ENCODE measurements at regions not wholly inside any gene's neighbourhood (a gene's known extent, or its start where the extent isn't known, plus 50 kb on each side); places are given as distances from the start of the nearest gene placed in this dataset.
A peak's percentile ranks its signal among the peaks of the same experiment; 100 is the strongest.
"Not testable (repeated sequence)": the region's sequence is repeated elsewhere in the genome, so short reads cannot be mapped to it uniquely, and the experiment has no call there.

DNA sequence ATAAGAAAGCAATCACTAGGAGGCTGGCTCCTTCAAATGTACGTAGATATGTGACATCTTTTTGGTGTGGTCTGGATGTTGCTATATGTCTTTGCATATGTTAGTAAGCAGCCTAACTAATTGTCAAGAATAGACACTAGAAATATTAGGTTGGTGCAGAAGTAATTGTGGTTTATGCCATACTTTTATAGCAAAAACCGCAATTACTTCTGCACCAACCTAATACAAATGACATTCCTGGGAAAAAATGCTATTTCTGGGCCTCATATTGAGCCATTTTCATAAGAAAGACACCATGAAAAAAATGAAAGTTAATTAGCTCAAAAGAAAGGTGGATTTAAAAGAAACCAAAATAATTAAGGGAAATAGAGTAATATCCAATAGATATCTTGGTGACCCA is 555.8 kb downstream of the ZNF385D start:
- ChIA-PET POLR2A (no interaction called here), CTCF (interaction anchor here (0.7 kb wide), 1 partner anchor 855 kb away, joined by 3 read pairs; no protein-coding TSS in a partner anchor)
- no peak overlapping the region for H3K4me3 ChIP-seq (ENCODE audit: low read depth, low read length)
- no peaks in the 10 kb centered on the region for H3K9me3 ChIP-seq (ENCODE audit: control insufficient read depth, insufficient read depth, low read length)
- TF ChIP-seq, protein P1, sequence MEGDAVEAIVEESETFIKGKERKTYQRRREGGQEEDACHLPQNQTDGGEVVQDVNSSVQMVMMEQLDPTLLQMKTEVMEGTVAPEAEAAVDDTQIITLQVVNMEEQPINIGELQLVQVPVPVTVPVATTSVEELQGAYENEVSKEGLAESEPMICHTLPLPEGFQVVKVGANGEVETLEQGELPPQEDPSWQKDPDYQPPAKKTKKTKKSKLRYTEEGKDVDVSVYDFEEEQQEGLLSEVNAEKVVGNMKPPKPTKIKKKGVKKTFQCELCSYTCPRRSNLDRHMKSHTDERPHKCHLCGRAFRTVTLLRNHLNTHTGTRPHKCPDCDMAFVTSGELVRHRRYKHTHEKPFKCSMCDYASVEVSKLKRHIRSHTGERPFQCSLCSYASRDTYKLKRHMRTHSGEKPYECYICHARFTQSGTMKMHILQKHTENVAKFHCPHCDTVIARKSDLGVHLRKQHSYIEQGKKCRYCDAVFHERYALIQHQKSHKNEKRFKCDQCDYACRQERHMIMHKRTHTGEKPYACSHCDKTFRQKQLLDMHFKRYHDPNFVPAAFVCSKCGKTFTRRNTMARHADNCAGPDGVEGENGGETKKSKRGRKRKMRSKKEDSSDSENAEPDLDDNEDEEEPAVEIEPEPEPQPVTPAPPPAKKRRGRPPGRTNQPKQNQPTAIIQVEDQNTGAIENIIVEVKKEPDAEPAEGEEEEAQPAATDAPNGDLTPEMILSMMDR (IDR thresholded peaks at IDR 0.05; ENCODE audit: low read depth, low read length) = no peak
- H3K27me3 ChIP-seq (ENCODE audit: control insufficient read depth, insufficient read depth, low read length) = no peaks in the 10 kb centered on the region
- H3K27ac ChIP-seq (ENCODE audit: low read depth, low read length) = no peak overlapping the region
- DNase-seq (ENCODE audit: low read depth, low spot score) = no peak

DNA sequence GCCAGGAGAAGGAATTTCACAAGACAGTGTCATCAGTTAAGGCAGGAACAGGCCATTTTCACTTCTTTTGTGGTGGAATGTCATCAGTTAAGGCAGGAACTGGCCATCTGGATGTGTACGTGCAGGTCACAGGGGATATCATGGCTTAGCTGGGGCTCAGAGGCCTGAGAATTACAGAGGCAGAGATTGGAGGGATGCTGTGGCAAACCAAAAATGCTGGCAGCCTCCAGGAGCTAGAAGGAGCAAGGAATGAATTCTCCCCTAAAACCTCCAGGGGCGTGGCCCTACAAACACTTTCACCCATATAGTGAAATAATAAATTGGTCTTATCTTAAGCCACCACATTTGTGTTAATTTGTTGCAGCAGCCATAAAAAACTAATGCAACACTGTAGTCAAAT is 557.0 kb downstream of the ZNF385D start:
- DNase-seq (ENCODE audit: low read depth, low spot score); CTCF ChIA-PET; H3K27me3 ChIP-seq (ENCODE audit: control insufficient read depth, insufficient read depth, low read length); H3K4me3 ChIP-seq (ENCODE audit: low read depth, low read length); H3K27ac ChIP-seq (ENCODE audit: low read depth, low read length); H3K9me3 ChIP-seq (ENCODE audit: control insufficient read depth, insufficient read depth, low read length); POLR2A ChIA-PET: not testable (repeated sequence)

DNA sequence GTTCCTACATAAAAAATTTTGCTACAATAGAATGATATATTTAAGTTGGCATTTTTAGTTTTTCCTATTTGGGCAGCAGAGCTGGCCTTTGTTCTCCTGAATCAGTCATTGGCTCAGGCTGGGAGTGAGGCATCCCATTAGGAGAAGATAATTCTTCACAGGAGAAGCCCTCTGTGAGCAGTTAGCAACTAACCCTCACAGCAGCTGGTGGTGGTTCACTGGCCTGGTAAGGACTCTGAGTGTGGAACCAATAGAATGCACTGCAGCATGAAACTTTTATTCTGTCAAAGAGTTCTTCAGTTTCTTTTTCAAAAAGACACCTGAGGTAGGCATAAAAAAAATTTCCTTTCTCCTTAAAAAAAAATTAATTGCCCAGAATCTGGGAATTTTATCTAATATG is 562.6 kb downstream of the ZNF385D start:
- TF ChIP-seq, protein P1 (IDR thresholded peaks at IDR 0.05; ENCODE audit: low read depth, low read length) = no peak
- ChIA-PET POLR2A (no interaction called here), CTCF (no interaction called here)
- H3K4me3 ChIP-seq (ENCODE audit: low read depth, low read length) = no peak overlapping the region
- H3K27ac ChIP-seq (ENCODE audit: low read depth, low read length) = no peak overlapping the region
- no peak for DNase-seq (ENCODE audit: low read depth, low spot score)
- no peaks in the 10 kb centered on the region for H3K27me3 ChIP-seq (ENCODE audit: control insufficient read depth, insufficient read depth, low read length)
- H3K9me3 ChIP-seq (ENCODE audit: control insufficient read depth, insufficient read depth, low read length) = no peaks in the 10 kb centered on the region

- ChIA-PET POLR2A (no interaction called here), CTCF (no interaction called here)
- Histone ChIP-seq H3K9me3 (ENCODE audit: control insufficient read depth, insufficient read depth, low read length) (no peaks in the 10 kb centered on the region), H3K27me3 (ENCODE audit: control insufficient read depth, insufficient read depth, low read length) (no peaks in the 10 kb centered on the region), H3K27ac (ENCODE audit: low read depth, low read length) (no peak overlapping the region), H3K4me3 (ENCODE audit: low read depth, low read length) (no peak overlapping the region)
- TF ChIP-seq, protein P1 (IDR thresholded peaks at IDR 0.05; ENCODE audit: low read depth, low read length) = no peak
- no peak for DNase-seq (ENCODE audit: low read depth, low spot score)
Measured at GRCh38 chr3:21185816-21186314, 565.1 kb downstream of the ZNF385D start.

DNA sequence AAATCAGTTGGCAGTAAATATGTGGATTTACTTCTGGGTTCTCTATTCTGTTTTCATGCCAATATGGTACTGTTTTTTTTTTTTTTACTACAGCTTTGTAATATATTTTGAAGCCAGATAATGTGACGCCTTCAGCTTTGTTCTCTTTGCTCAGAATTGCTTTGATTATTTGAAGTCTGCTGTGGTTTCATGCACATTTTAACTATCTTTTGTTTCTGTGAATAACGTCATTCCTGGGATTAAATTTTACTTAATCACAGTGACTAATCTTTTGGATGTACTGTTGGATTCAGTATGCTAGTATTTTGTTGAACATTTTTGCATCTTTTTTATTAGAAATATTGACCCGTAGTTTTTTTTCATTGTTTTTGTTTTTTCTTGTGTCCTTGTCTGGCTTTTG is 576.5 kb downstream of the ZNF385D start:
- Histone ChIP-seq H3K9me3 (ENCODE audit: control insufficient read depth, insufficient read depth, low read length) (no peaks in the 10 kb centered on the region), H3K27ac (ENCODE audit: low read depth, low read length) (no peak overlapping the region), H3K4me3 (ENCODE audit: low read depth, low read length) (no peak overlapping the region), H3K27me3 (ENCODE audit: control insufficient read depth, insufficient read depth, low read length) (no peaks in the 10 kb centered on the region)
- no peak for DNase-seq (ENCODE audit: low read depth, low spot score)
- ChIA-PET POLR2A (no interaction called here), CTCF (no interaction called here)
- TF ChIP-seq, protein P1 (IDR thresholded peaks at IDR 0.05; ENCODE audit: low read depth, low read length) = no peak

GRCh38 chr3:21170964-21171363 is 580.0 kb downstream of the ZNF385D start:
- no peak for DNase-seq (ENCODE audit: low read depth, low spot score)
- CTCF ChIA-PET = no interaction called here
- TF ChIP-seq, protein P1 (IDR thresholded peaks at IDR 0.05; ENCODE audit: low read depth, low read length) = peak; percentile 51
- no peaks in the 10 kb centered on the region for H3K27me3 ChIP-seq (ENCODE audit: control insufficient read depth, insufficient read depth, low read length)
- POLR2A ChIA-PET = no interaction called here
- H3K4me3 ChIP-seq (ENCODE audit: low read depth, low read length) = no peak overlapping the region
- H3K9me3 ChIP-seq (ENCODE audit: control insufficient read depth, insufficient read depth, low read length) = no peaks in the 10 kb centered on the region
- no peak overlapping the region for H3K27ac ChIP-seq (ENCODE audit: low read depth, low read length)

Data from AG04450 (cell line).